Fibroblast of pulmonary artery (primary cell): ENCODE measurements at regions not wholly inside any gene's neighbourhood (a gene's known extent, or its start where the extent isn't known, plus 50 kb on each side); places are given as distances from the start of the nearest gene placed in this dataset.
A peak's percentile ranks its signal among the peaks of the same experiment; 100 is the strongest.

Experiments
- DNase-seq: peaks from one replicate; pipeline ENCODE4 v3.0.0-alpha.2; 2010; ENCODE audit warnings: low read depth
- H3K4me3 ChIP-seq: replicated peaks from 2 replicates; pipeline ENCODE4 v1.5.1; 2011; ENCODE audit warnings: low read depth, mild to moderate bottlenecking, control low read depth, low read length, moderate library complexity
- TF ChIP-seq, protein P1 (sequence below): IDR thresholded peaks from 2 replicates; pipeline ENCODE4 v1.5.1; 2011; ENCODE audit warnings: mild to moderate bottlenecking, control low read depth, low read length, inconsistent platforms; ENCODE audit errors: missing control alignments

GRCh38 chr7:22630069-22630468, 96.9 kb upstream of the IL6 start:
- DNase-seq: no peak
- no peak overlapping the region for H3K4me3 ChIP-seq
- TF ChIP-seq, protein P1, sequence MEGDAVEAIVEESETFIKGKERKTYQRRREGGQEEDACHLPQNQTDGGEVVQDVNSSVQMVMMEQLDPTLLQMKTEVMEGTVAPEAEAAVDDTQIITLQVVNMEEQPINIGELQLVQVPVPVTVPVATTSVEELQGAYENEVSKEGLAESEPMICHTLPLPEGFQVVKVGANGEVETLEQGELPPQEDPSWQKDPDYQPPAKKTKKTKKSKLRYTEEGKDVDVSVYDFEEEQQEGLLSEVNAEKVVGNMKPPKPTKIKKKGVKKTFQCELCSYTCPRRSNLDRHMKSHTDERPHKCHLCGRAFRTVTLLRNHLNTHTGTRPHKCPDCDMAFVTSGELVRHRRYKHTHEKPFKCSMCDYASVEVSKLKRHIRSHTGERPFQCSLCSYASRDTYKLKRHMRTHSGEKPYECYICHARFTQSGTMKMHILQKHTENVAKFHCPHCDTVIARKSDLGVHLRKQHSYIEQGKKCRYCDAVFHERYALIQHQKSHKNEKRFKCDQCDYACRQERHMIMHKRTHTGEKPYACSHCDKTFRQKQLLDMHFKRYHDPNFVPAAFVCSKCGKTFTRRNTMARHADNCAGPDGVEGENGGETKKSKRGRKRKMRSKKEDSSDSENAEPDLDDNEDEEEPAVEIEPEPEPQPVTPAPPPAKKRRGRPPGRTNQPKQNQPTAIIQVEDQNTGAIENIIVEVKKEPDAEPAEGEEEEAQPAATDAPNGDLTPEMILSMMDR: no peak

GRCh38 chr7:22629056-22629455, 97.9 kb upstream of the IL6 start:
- no peak overlapping the region for H3K4me3 ChIP-seq
- no peak for DNase-seq
- TF ChIP-seq, protein P1: no peak

DNA sequence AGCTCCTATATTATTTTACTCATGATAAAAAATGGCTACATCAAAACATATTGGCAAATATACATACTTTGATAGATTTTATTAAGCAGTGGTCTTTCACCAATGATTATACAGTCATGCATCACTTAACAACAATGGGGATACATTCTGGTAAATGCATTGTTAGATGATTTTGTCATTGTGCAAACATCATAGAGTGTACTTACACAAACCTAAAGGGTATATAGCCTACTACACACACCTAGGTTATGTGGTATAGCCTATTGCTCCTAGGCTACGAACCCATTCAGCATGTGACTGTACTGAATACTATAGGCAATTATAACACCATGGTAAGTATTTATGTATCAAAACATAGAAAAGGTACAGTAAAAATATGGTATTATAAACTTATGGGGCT, 98.9 kb upstream of the IL6 start:
- TF ChIP-seq, protein P1: no peak
- DNase-seq: no peak
- H3K4me3 ChIP-seq: no peak overlapping the region

GRCh38 chr7:22627136-22627535, 99.9 kb upstream of the IL6 start:
- no peak overlapping the region for H3K4me3 ChIP-seq
- peak; percentile 82 for DNase-seq
- TF ChIP-seq, protein P1: no peak

GRCh38 chr7:22625251-22625650, 101.7 kb upstream of the IL6 start:
- no peak overlapping the region for H3K4me3 ChIP-seq
- TF ChIP-seq, protein P1: no peak
- DNase-seq: no peak

- no peak for DNase-seq
- no peak overlapping the region for H3K4me3 ChIP-seq
- TF ChIP-seq, protein P1: no peak
Observed at GRCh38 chr7:22624781-22625180, 102.2 kb upstream of the IL6 start.

DNA sequence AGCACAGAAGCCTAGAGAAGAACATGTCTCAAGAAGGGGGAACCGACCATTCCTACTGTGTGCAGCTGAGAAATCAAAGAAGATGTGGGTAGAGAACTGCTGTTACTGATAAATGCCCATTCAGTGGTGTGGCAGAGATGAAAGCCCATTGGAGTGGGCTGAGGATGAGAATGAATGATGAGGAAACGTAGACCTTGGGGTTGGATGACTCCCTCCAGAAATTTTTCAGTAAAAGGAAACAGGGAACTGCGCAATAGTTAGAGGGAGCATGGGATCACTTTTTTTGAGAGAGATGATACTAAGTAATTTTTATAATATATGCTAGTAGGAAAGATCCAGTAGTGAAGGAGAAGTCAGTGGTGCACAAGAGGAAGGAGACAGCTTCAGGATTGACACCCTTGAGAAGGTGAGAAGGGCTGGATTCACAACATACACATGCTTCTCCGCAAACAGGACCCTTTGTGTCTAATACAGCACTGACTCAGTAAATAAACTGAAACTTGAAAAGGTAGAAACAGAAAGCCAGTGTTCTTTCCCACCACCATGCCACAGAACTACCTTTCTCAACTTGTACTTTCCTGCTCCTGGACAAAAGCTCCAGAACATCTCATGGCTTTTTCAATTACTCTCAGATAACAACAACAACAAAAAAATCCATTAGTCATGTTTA, 104.7 kb upstream of the IL6 start:
- TF ChIP-seq, protein P1: no peak
- H3K4me3 ChIP-seq: no peak overlapping the region
- no peak for DNase-seq
